Suprapubic skin (tissue), 3 donors: ENCODE measurements at regions not wholly inside any gene's neighbourhood (a gene's known extent, or its start where the extent isn't known, plus 50 kb on each side); places are given as distances from the start of the nearest gene placed in this dataset.

Experiments used
- EP300 ChIP-seq: sonication (generic); formaldehyde crosslinking; IDR thresholded peaks from one replicate; pipeline ENCODE4 v1.6.1; 2017; ENCODE audit warnings: antibody characterized with exemption
- POLR2A ChIP-seq, 2 donors: fragments of 450-650 bp; IDR thresholded peaks; one replicate each; pipeline ENCODE4 v1.6.1; 2017; ENCODE audit warnings: antibody characterized with exemption in 2 of 2, mild to moderate bottlenecking in 2 of 2, moderate library complexity in 2 of 2
- TF ChIP-seq, protein P1 (sequence below), 2 donors: fragments of 200-600 bp in 1 of 2; fragments of 450-650 bp in 1 of 2; sonication (generic) in 1 of 2; IDR thresholded peaks; one replicate each; pipeline ENCODE4 v1.5.1; 2016 to 2019; ENCODE audit warnings: antibody characterized with exemption in 2 of 2, mild to moderate bottlenecking in 1 of 2, moderate library complexity in 1 of 2

DNA sequence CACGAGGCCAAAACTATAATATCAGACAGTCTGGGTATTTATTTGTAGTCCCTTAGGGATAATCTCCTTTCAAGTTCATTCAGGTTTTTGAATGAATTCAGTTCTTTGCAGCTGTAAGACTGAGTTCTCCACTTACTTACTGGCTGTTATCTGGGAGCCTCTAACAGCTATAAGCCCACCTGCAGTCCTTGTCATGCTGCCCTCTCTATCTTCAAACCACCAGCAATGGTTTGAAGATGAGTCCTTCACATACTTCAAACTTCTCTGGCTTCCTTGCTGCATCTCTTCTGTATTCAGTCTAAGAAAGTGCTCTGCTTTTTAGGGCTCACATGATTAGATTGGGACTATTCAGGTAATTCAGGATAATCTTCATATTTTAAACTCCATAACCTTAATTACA, 154.5 kb upstream of the STT3B start:
- TF ChIP-seq POLR2A (IDR thresholded peaks at IDR 0.05): no peak
- TF ChIP-seq, protein P1, sequence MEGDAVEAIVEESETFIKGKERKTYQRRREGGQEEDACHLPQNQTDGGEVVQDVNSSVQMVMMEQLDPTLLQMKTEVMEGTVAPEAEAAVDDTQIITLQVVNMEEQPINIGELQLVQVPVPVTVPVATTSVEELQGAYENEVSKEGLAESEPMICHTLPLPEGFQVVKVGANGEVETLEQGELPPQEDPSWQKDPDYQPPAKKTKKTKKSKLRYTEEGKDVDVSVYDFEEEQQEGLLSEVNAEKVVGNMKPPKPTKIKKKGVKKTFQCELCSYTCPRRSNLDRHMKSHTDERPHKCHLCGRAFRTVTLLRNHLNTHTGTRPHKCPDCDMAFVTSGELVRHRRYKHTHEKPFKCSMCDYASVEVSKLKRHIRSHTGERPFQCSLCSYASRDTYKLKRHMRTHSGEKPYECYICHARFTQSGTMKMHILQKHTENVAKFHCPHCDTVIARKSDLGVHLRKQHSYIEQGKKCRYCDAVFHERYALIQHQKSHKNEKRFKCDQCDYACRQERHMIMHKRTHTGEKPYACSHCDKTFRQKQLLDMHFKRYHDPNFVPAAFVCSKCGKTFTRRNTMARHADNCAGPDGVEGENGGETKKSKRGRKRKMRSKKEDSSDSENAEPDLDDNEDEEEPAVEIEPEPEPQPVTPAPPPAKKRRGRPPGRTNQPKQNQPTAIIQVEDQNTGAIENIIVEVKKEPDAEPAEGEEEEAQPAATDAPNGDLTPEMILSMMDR (IDR thresholded peaks at IDR 0.05): no peak
- TF ChIP-seq EP300: no peak
